T1000 (cell line): ENCODE measurements at regions not wholly inside any gene's neighbourhood (a gene's known extent, or its start where the extent isn't known, plus 50 kb on each side); places are given as distances from the start of the nearest gene placed in this dataset.
"Not testable (repeated sequence)": the region's sequence is repeated elsewhere in the genome, so short reads cannot be mapped to it uniquely, and the experiment has no call there.

ENCODE experiments used
- DNase-seq: peaks from one replicate; lab custom pipeline; 2025; ENCODE audit warnings: mixed read lengths; lab: John Stamatoyannopoulos, UW

- DNase-seq, result no peak
Observed at GRCh38 chr7:56219017-56219416, 102.8 kb upstream of the NUPR2 start.

GRCh38 chr7:56218510-56218909 lies 102.3 kb upstream of the NUPR2 start:
- no peak for DNase-seq

- no peak for DNase-seq
Observed at GRCh38 chr7:56213574-56213973, 97.4 kb upstream of the NUPR2 start.

GRCh38 chr7:56206420-56206819 lies 90.2 kb upstream of the NUPR2 start:
- DNase-seq, result no peak

GRCh38 chr7:56199639-56200038 lies 83.4 kb upstream of the NUPR2 start:
- no peak for DNase-seq

GRCh38 chr7:56196195-56196594 lies 80.0 kb upstream of the NUPR2 start:
- not testable (repeated sequence) for DNase-seq

- DNase-seq, result no peak
Observed at GRCh38 chr7:56188823-56189346, 72.7 kb upstream of the NUPR2 start.

GRCh38 chr7:56188376-56188775 lies 72.2 kb upstream of the NUPR2 start:
- DNase-seq, result no peak

GRCh38 chr7:56181010-56181409 lies 64.8 kb upstream of the NUPR2 start:
- no peak for DNase-seq

GRCh38 chr7:56175771-56176170 lies 59.6 kb upstream of the NUPR2 start:
- DNase-seq, result no peak

GRCh38 chr7:56174875-56175760 lies 58.9 kb upstream of the NUPR2 start:
- no peak for DNase-seq

GRCh38 chr7:56174346-56174874 lies 58.2 kb upstream of the NUPR2 start:
- no peak for DNase-seq
